ENCODE measurements at regions not wholly inside any gene's neighbourhood (a gene's known extent, or its start where the extent isn't known, plus 50 kb on each side); places are given as distances from the start of the nearest gene placed in this dataset.

DNA sequence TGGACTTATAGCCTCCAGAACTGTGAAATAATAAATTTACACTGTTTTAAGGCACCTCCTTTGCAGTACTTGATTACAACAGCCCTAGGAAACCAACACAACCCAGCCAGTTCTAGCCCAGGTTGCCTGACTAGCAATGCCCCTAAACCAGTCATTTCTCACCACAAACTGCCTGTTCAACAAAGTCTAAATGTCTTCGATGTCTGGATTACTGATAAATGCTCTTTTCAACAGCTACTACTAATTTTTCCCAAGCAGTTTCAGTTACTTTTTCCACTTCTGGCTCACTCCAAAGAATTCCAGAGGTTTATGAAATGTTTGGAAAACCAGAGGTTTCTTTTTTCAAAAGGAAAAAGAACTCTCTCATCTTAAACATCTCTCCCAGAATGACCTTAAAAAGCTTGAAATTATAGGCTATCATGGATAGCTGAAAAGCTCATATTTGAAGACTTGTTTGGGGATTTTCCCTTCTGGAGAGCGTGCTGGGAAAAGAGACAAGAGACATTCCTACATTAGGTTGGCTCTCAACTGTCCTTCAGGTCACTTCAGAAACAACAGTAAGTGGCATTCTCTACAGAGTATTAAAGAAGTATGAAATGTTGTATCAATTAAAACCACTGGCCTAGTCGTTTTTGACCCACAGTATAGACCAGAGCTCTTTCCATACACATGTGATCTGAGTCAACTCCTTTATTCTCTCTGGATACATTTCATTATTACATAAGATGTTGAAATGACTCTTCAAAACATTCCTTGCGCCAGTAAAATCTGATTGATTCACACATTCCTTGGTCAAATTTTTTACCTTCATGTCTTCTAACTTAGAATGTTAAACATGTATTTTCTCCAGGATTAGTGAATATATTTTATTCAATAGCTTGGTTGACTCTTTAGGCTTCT, 265.9 kb downstream of the COL12A1 start:
- DNase-seq: no peak
- H3K36me3 ChIP-seq: no peaks in the 10 kb centered on the region
- TF ChIP-seq, protein P1, sequence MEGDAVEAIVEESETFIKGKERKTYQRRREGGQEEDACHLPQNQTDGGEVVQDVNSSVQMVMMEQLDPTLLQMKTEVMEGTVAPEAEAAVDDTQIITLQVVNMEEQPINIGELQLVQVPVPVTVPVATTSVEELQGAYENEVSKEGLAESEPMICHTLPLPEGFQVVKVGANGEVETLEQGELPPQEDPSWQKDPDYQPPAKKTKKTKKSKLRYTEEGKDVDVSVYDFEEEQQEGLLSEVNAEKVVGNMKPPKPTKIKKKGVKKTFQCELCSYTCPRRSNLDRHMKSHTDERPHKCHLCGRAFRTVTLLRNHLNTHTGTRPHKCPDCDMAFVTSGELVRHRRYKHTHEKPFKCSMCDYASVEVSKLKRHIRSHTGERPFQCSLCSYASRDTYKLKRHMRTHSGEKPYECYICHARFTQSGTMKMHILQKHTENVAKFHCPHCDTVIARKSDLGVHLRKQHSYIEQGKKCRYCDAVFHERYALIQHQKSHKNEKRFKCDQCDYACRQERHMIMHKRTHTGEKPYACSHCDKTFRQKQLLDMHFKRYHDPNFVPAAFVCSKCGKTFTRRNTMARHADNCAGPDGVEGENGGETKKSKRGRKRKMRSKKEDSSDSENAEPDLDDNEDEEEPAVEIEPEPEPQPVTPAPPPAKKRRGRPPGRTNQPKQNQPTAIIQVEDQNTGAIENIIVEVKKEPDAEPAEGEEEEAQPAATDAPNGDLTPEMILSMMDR (IDR thresholded peaks at IDR 0.05): no peak
- no peak for TF ChIP-seq POLR2A (IDR thresholded peaks at IDR 0.05)
- H3K4me3 ChIP-seq: no peak overlapping the region
- no peaks in the 10 kb centered on the region for H3K9me3 ChIP-seq
- no peaks in the 10 kb centered on the region for H3K4me1 ChIP-seq
- H3K27ac ChIP-seq: no peak overlapping the region
- H3K27me3 ChIP-seq: no peaks in the 10 kb centered on the region
- intact Hi-C loops (cut with DNase I; ENCODE audit: low total_unique reads): no loop called here

DNA sequence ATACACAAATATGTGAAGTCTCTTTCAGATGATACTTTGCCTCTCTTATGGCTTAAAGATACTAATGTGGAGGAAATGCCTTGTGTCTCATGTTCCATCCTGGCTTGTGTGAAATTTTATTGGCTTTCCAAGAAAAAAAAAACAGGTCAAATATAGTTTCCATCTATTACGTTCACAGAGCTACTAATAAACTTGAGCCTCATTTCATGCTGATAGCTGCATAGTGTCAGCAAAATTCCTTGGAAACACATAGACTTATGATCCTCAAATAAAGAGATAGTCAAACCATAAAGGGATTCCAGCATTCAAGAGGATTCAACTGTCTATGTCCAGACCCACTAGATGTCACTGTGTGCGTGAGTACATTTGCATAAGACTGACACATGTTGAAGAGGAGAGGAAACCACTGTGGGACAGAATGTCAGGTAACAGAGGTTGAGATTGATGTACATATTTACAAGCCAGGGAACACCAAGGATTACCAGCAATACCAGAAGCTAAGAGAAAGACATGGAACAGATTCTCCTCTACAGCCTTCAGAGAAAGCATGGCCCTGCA, 266.6 kb downstream of the COL12A1 start:
- Histone ChIP-seq H3K36me3 (no peaks in the 10 kb centered on the region), H3K4me3 (no peak overlapping the region), H3K9me3 (no peaks in the 10 kb centered on the region), H3K4me1 (no peaks in the 10 kb centered on the region), H3K27ac (no peak overlapping the region), H3K27me3 (no peaks in the 10 kb centered on the region)
- TF ChIP-seq, protein P1 (IDR thresholded peaks at IDR 0.05): no peak
- no peak for TF ChIP-seq POLR2A (IDR thresholded peaks at IDR 0.05)
- DNase-seq: no peak
- intact Hi-C loops (cut with DNase I; ENCODE audit: low total_unique reads): no loop called here

DNA sequence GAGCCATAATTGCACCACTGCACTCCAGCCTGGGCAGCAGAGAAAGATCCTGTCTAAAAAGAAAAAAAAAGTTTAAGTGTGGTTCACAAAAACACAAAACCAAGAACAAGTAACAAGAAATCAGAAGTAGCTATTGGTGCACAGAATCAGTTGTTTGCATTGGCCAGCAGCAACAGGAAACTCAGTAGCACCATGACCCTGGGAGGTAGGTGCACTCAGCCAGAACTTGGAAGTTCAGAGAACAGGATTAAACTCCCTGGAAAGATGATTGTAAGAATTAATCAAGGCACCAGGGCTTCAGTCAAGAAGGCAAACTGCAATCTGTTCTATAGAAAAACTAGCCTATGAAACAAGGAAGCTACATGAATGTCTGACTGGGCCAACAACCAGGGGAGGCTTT, 267.9 kb downstream of the COL12A1 start:
- H3K4me3 ChIP-seq: no peak overlapping the region
- no peaks in the 10 kb centered on the region for H3K27me3 ChIP-seq
- H3K27ac ChIP-seq: no peak overlapping the region
- intact Hi-C loops (cut with DNase I; ENCODE audit: low total_unique reads): no loop called here
- no peaks in the 10 kb centered on the region for H3K4me1 ChIP-seq
- TF ChIP-seq POLR2A (IDR thresholded peaks at IDR 0.05): no peak
- TF ChIP-seq, protein P1 (IDR thresholded peaks at IDR 0.05): no peak
- no peaks in the 10 kb centered on the region for H3K9me3 ChIP-seq
- H3K36me3 ChIP-seq: no peaks in the 10 kb centered on the region
- DNase-seq: no peak

DNA sequence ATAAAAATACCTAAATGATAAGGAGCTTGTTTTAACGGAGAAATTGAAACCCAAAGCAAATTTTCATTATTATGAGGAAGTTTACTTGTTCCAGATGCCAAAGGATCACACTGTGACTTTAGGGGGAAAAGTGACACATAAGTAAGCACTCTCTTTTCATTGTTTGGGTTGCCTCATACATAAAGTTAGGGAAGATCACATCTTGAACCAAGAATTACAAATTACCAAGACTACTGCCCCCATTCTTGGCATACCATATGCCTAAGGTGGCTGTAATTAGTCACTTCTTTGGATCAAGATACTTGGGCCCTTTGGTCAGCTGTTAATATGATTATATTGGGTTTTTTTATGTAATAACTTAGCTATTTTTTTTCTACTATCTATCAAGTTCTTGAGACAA, 269.0 kb downstream of the COL12A1 start:
- Histone ChIP-seq H3K27ac (no peak overlapping the region), H3K36me3 (no peaks in the 10 kb centered on the region), H3K27me3 (no peaks in the 10 kb centered on the region), H3K4me1 (no peaks in the 10 kb centered on the region), H3K9me3 (no peaks in the 10 kb centered on the region), H3K4me3 (no peak overlapping the region)
- TF ChIP-seq, protein P1 (IDR thresholded peaks at IDR 0.05): no peak
- no peak for TF ChIP-seq POLR2A (IDR thresholded peaks at IDR 0.05)
- no peak for DNase-seq
- intact Hi-C loops (cut with DNase I; ENCODE audit: low total_unique reads): no loop called here

DNA sequence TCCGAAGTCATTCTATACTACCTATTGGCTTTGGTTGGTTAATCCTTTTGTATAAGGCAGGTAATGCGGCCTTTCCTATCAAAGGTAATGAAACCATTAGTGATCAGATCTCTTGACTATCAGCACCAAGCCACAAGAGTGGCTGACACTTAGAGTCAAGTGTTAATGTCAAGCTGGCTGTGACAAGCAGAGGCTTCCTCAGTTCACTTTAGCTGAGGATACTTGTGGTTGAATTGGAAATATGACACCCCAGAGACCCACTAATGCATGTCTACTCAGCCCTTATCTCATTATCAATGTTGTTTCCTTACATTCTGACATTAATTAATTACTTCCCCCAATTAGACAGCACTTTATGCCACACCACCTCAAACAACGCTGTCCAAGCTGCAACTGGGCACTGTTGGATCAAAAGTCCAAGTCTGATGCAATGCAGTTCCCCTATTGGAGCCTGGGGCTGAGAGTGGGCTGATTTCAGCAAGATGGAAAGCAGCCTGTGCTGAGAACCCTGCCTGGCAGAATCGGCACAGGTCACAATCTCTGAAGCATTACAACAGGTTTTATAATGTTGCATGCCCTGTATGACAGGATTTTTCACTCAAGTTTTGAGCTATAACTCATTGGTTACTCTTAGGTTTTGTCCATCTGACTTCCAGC, 273.5 kb downstream of the COL12A1 start:
- Histone ChIP-seq H3K4me1 (no peaks in the 10 kb centered on the region), H3K36me3 (no peaks in the 10 kb centered on the region), H3K4me3 (no peak overlapping the region), H3K27ac (no peak overlapping the region), H3K9me3 (no peaks in the 10 kb centered on the region), H3K27me3 (no peaks in the 10 kb centered on the region)
- intact Hi-C loops (cut with DNase I; ENCODE audit: low total_unique reads): no loop called here
- no peak for DNase-seq
- TF ChIP-seq POLR2A (IDR thresholded peaks at IDR 0.05): no peak
- TF ChIP-seq, protein P1 (IDR thresholded peaks at IDR 0.05): no peak

Data from uterus (tissue), 3 donors.